ENCODE measurements at regions not wholly inside any gene's neighbourhood (a gene's known extent, or its start where the extent isn't known, plus 50 kb on each side); places are given as distances from the start of the nearest gene placed in this dataset.

DNA sequence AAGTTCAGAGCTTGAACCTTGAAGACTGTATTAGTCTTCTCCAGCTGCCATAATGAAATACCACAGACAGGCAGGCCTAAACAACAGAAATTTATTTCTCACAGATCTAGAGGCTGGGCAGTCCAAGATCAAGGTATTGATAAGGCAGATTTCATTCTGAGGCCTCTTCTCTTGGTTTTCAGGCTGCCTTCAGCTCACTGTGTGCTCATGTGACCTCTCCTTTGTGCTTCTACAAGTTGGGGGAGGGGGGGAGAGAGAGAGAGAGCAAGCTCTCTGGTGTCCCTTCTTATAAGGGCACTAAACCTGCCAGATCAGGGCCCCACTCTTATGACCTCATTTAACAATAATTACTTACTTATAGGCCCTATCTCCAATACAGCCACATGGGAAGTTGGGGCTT is 102.6 kb upstream of the RSPO3 start:
- no peak overlapping the region for H3K27ac Mint-ChIP-seq
- peaks cover 3% of the 10 kb centered on the region for H3K27me3 Mint-ChIP-seq (ENCODE audit: insufficient read depth, low read depth, poor library complexity)
- peak; percentile 72 for ATAC-seq

More for the DNA sequence above, 102.6 kb upstream of the RSPO3 start:
- Histone ChIP-seq H3K4me3 (no peak overlapping the region), H3F3A (replicated peaks; ENCODE audit: low read depth) (no peaks in the 10 kb centered on the region), H3K4me2 (no peak overlapping the region), H3K9me2 (ENCODE audit: insufficient read depth) (no peaks in the 10 kb centered on the region; the same call in 1 of the 2 replicates), H3K36me3 (ENCODE audit: insufficient read depth) (no peaks in the 10 kb centered on the region), H3K27ac (ENCODE audit: low read depth) (no peak overlapping the region), H3K79me2 (replicated peaks; ENCODE audit: insufficient read depth) (no peaks in the 10 kb centered on the region), H3K4me1 (ENCODE audit: insufficient read depth) (peaks cover 19% of the 10 kb centered on the region), H4K20me1 (replicated peaks; ENCODE audit: insufficient read depth) (no peaks in the 10 kb centered on the region), H3K27me3 (ENCODE audit: insufficient read depth) (no peaks in the 10 kb centered on the region), H2AFZ (peak overlapping the region; percentile 87)
- H3K4me1 Mint-ChIP-seq = peaks cover 6% of the 10 kb centered on the region; the same call in 2 of the 3 replicates
- no peak overlapping the region for H3K4me3 Mint-ChIP-seq
- H3K9me3 Mint-ChIP-seq = no peaks in the 10 kb centered on the region
- TF ChIP-seq, protein P1, sequence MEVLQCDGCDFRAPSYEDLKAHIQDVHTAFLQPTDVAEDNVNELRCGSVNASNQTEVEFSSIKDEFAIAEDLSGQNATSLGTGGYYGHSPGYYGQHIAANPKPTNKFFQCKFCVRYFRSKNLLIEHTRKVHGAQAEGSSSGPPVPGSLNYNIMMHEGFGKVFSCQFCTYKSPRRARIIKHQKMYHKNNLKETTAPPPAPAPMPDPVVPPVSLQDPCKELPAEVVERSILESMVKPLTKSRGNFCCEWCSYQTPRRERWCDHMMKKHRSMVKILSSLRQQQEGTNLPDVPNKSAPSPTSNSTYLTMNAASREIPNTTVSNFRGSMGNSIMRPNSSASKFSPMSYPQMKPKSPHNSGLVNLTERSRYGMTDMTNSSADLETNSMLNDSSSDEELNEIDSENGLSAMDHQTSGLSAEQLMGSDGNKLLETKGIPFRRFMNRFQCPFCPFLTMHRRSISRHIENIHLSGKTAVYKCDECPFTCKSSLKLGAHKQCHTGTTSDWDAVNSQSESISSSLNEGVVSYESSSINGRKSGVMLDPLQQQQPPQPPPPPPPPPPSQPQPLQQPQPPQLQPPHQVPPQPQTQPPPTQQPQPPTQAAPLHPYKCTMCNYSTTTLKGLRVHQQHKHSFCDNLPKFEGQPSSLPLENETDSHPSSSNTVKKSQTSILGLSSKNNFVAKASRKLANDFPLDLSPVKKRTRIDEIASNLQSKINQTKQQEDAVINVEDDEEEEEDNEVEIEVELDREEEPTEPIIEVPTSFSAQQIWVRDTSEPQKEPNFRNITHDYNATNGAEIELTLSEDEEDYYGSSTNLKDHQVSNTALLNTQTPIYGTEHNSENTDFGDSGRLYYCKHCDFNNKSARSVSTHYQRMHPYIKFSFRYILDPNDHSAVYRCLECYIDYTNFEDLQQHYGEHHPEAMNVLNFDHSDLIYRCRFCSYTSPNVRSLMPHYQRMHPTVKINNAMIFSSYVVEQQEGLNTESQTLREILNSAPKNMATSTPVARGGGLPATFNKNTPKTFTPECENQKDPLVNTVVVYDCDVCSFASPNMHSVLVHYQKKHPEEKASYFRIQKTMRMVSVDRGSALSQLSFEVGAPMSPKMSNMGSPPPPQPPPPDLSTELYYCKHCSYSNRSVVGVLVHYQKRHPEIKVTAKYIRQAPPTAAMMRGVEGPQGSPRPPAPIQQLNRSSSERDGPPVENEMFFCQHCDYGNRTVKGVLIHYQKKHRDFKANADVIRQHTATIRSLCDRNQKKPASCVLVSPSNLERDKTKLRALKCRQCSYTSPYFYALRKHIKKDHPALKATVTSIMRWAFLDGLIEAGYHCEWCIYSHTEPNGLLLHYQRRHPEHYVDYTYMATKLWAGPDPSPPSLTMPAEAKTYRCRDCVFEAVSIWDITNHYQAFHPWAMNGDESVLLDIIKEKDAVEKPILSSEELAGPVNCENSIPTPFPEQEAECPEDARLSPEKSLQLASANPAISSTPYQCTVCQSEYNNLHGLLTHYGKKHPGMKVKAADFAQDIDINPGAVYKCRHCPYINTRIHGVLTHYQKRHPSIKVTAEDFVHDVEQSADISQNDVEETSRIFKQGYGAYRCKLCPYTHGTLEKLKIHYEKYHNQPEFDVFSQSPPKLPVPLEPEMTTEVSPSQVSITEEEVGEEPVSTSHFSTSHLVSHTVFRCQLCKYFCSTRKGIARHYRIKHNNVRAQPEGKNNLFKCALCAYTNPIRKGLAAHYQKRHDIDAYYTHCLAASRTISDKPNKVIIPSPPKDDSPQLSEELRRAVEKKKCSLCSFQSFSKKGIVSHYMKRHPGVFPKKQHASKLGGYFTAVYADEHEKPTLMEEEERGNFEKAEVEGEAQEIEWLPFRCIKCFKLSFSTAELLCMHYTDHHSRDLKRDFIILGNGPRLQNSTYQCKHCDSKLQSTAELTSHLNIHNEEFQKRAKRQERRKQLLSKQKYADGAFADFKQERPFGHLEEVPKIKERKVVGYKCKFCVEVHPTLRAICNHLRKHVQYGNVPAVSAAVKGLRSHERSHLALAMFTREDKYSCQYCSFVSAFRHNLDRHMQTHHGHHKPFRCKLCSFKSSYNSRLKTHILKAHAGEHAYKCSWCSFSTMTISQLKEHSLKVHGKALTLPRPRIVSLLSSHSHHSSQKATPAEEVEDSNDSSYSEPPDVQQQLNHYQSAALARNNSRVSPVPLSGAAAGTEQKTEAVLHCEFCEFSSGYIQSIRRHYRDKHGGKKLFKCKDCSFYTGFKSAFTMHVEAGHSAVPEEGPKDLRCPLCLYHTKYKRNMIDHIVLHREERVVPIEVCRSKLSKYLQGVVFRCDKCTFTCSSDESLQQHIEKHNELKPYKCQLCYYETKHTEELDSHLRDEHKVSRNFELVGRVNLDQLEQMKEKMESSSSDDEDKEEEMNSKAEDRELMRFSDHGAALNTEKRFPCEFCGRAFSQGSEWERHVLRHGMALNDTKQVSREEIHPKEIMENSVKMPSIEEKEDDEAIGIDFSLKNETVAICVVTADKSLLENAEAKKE (CRISPR knock-in tag; IDR thresholded peaks at IDR 0.05) = no peak
- TF ChIP-seq, protein P2, sequence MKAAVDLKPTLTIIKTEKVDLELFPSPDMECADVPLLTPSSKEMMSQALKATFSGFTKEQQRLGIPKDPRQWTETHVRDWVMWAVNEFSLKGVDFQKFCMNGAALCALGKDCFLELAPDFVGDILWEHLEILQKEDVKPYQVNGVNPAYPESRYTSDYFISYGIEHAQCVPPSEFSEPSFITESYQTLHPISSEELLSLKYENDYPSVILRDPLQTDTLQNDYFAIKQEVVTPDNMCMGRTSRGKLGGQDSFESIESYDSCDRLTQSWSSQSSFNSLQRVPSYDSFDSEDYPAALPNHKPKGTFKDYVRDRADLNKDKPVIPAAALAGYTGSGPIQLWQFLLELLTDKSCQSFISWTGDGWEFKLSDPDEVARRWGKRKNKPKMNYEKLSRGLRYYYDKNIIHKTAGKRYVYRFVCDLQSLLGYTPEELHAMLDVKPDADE (IDR thresholded peaks at IDR 0.05) = no peak
- TF ChIP-seq, protein P3, sequence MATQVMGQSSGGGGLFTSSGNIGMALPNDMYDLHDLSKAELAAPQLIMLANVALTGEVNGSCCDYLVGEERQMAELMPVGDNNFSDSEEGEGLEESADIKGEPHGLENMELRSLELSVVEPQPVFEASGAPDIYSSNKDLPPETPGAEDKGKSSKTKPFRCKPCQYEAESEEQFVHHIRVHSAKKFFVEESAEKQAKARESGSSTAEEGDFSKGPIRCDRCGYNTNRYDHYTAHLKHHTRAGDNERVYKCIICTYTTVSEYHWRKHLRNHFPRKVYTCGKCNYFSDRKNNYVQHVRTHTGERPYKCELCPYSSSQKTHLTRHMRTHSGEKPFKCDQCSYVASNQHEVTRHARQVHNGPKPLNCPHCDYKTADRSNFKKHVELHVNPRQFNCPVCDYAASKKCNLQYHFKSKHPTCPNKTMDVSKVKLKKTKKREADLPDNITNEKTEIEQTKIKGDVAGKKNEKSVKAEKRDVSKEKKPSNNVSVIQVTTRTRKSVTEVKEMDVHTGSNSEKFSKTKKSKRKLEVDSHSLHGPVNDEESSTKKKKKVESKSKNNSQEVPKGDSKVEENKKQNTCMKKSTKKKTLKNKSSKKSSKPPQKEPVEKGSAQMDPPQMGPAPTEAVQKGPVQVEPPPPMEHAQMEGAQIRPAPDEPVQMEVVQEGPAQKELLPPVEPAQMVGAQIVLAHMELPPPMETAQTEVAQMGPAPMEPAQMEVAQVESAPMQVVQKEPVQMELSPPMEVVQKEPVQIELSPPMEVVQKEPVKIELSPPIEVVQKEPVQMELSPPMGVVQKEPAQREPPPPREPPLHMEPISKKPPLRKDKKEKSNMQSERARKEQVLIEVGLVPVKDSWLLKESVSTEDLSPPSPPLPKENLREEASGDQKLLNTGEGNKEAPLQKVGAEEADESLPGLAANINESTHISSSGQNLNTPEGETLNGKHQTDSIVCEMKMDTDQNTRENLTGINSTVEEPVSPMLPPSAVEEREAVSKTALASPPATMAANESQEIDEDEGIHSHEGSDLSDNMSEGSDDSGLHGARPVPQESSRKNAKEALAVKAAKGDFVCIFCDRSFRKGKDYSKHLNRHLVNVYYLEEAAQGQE (IDR thresholded peaks at IDR 0.05; ENCODE audit: unreplicated experiment) = no peak
- TF ChIP-seq EZH2 (IDR thresholded peaks at IDR 0.05; ENCODE audit: low read depth, unreplicated experiment) (no peak), POLR2AphosphoS5 (IDR thresholded peaks at IDR 0.05; ENCODE audit: low read depth) (no peak), NANOG (IDR thresholded peaks at IDR 0.05; ENCODE audit: borderline replicate concordance) (no peak), ZNF331 (CRISPR knock-in tag; IDR thresholded peaks at IDR 0.05; ENCODE audit: low read depth) (no peak), STAT1 (IDR thresholded peaks at IDR 0.05; ENCODE audit: unreplicated experiment) (no peak), ZNF114 (CRISPR knock-in tag; IDR thresholded peaks at IDR 0.05) (no peak), CREB1 (CRISPR knock-in tag; IDR thresholded peaks at IDR 0.05; ENCODE audit: low read depth) (no peak), JUNB (IDR thresholded peaks at IDR 0.05; ENCODE audit: unreplicated experiment) (no peak), EZH2phosphoT487 (IDR thresholded peaks at IDR 0.05; ENCODE audit: unreplicated experiment) (no peak)
- TF ChIP-seq, protein P4, sequence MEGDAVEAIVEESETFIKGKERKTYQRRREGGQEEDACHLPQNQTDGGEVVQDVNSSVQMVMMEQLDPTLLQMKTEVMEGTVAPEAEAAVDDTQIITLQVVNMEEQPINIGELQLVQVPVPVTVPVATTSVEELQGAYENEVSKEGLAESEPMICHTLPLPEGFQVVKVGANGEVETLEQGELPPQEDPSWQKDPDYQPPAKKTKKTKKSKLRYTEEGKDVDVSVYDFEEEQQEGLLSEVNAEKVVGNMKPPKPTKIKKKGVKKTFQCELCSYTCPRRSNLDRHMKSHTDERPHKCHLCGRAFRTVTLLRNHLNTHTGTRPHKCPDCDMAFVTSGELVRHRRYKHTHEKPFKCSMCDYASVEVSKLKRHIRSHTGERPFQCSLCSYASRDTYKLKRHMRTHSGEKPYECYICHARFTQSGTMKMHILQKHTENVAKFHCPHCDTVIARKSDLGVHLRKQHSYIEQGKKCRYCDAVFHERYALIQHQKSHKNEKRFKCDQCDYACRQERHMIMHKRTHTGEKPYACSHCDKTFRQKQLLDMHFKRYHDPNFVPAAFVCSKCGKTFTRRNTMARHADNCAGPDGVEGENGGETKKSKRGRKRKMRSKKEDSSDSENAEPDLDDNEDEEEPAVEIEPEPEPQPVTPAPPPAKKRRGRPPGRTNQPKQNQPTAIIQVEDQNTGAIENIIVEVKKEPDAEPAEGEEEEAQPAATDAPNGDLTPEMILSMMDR (conservative IDR thresholded peaks at IDR 0.05; ENCODE audit: low read depth in 2 of 2) = no peak
- H3K36me3 Mint-ChIP-seq (ENCODE audit: low read depth) = no peaks in the 10 kb centered on the region
- DNase-seq (ENCODE audit: low spot score) = peak; percentile 36
